ENCODE measurements at regions not wholly inside any gene's neighbourhood (a gene's known extent, or its start where the extent isn't known, plus 50 kb on each side); places are given as distances from the start of the nearest gene placed in this dataset.

GRCh38 chr14:52124791-52125684 is 56.2 kb upstream of the NID2 start:
- no peak for TF ChIP-seq POLR2A (IDR thresholded peaks at IDR 0.05)
- TF ChIP-seq CTCF (IDR thresholded peaks at IDR 0.05), result no peak

Measured in Peyer's patch (tissue), 4 donors.